ENCODE measurements at regions not wholly inside any gene's neighbourhood (a gene's known extent, or its start where the extent isn't known, plus 50 kb on each side); places are given as distances from the start of the nearest gene placed in this dataset.

DNA sequence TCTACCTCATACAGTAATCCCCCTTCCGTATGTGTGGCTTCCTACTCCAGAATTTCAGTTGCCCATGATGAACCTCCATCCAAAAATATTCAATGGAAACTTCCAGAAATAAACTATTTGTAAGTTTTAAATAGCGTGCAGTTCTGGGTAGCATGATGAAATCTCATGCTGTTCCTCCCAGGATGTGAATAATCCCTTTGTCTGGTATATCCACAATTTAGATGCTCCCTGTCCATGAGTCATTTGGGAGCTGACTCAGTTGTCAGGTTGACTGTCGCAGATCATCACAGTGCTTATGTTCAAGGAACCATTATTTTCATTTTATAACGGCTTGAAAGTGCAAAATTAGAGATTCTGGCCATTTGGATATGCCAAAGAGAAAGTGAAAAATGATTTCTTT, 290.1 kb upstream of the CDH9 start:
- ATAC-seq = peak; percentile 78
- TF ChIP-seq ZFP3 (CRISPR knock-in tag; IDR thresholded peaks at IDR 0.05) (no peak), ZNF8 (CRISPR knock-in tag; IDR thresholded peaks at IDR 0.05) (no peak), ZNF565 (CRISPR knock-in tag; conservative IDR thresholded peaks at IDR 0.05; ENCODE audit: low read depth) (no peak), TOX (CRISPR knock-in tag; IDR thresholded peaks at IDR 0.05; ENCODE audit: borderline replicate concordance) (no peak), ISL1 (CRISPR knock-in tag; IDR thresholded peaks at IDR 0.05) (no peak), ARNTL (CRISPR knock-in tag; IDR thresholded peaks at IDR 0.05; ENCODE audit: borderline replicate concordance, low read depth) (no peak), BACH2 (CRISPR knock-in tag; IDR thresholded peaks at IDR 0.05; ENCODE audit: borderline replicate concordance) (no peak)
- TF ChIP-seq, protein P1, sequence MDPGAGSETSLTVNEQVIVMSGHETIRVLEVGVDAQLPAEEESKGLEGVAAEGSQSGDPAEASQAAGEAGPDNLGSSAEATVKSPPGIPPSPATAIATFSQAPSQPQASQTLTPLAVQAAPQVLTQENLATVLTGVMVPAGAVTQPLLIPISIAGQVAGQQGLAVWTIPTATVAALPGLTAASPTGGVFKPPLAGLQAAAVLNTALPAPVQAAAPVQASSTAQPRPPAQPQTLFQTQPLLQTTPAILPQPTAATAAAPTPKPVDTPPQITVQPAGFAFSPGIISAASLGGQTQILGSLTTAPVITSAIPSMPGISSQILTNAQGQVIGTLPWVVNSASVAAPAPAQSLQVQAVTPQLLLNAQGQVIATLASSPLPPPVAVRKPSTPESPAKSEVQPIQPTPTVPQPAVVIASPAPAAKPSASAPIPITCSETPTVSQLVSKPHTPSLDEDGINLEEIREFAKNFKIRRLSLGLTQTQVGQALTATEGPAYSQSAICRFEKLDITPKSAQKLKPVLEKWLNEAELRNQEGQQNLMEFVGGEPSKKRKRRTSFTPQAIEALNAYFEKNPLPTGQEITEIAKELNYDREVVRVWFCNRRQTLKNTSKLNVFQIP (CRISPR knock-in tag; IDR thresholded peaks at IDR 0.05; ENCODE audit: borderline replicate concordance, low read depth) = no peak
- TF ChIP-seq, protein P2, sequence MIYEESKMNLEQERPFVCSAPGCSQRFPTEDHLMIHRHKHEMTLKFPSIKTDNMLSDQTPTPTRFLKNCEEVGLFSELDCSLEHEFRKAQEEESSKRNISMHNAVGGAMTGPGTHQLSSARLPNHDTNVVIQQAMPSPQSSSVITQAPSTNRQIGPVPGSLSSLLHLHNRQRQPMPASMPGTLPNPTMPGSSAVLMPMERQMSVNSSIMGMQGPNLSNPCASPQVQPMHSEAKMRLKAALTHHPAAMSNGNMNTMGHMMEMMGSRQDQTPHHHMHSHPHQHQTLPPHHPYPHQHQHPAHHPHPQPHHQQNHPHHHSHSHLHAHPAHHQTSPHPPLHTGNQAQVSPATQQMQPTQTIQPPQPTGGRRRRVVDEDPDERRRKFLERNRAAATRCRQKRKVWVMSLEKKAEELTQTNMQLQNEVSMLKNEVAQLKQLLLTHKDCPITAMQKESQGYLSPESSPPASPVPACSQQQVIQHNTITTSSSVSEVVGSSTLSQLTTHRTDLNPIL (CRISPR knock-in tag; IDR thresholded peaks at IDR 0.05; ENCODE audit: low read depth) = no peak
- TF ChIP-seq, protein P3, sequence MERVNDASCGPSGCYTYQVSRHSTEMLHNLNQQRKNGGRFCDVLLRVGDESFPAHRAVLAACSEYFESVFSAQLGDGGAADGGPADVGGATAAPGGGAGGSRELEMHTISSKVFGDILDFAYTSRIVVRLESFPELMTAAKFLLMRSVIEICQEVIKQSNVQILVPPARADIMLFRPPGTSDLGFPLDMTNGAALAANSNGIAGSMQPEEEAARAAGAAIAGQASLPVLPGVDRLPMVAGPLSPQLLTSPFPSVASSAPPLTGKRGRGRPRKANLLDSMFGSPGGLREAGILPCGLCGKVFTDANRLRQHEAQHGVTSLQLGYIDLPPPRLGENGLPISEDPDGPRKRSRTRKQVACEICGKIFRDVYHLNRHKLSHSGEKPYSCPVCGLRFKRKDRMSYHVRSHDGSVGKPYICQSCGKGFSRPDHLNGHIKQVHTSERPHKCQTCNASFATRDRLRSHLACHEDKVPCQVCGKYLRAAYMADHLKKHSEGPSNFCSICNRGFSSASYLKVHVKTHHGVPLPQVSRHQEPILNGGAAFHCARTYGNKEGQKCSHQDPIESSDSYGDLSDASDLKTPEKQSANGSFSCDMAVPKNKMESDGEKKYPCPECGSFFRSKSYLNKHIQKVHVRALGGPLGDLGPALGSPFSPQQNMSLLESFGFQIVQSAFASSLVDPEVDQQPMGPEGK (CRISPR knock-in tag; IDR thresholded peaks at IDR 0.05; ENCODE audit: borderline replicate concordance) = no peak
- TF ChIP-seq, protein P4, sequence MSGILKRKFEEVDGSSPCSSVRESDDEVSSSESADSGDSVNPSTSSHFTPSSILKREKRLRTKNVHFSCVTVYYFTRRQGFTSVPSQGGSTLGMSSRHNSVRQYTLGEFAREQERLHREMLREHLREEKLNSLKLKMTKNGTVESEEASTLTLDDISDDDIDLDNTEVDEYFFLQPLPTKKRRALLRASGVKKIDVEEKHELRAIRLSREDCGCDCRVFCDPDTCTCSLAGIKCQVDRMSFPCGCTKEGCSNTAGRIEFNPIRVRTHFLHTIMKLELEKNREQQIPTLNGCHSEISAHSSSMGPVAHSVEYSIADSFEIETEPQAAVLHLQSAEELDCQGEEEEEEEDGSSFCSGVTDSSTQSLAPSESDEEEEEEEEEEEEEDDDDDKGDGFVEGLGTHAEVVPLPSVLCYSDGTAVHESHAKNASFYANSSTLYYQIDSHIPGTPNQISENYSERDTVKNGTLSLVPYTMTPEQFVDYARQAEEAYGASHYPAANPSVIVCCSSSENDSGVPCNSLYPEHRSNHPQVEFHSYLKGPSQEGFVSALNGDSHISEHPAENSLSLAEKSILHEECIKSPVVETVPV (CRISPR knock-in tag; IDR thresholded peaks at IDR 0.05) = no peak

DNA sequence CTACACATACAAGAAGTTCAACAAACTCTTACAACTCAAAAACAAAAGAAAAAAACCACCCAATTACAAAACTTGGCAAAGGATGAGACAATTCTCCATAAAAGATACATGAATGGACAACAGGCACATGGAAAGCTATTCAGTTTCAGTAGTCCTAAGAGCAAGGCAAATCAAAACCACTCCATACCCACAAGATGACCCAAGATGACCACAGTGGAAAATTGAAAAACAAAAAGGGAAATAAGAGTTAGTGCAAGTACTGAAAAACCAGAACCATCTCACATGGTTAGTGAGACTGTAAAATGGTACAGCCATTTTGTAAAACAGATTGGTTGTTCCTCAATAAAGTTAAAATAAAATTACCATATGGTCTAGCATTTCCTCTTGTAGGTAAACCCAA, 287.1 kb upstream of the CDH9 start:
- TF ChIP-seq PPARA (CRISPR knock-in tag; IDR thresholded peaks at IDR 0.05; ENCODE audit: borderline replicate concordance) (no peak), ISL1 (CRISPR knock-in tag; IDR thresholded peaks at IDR 0.05) (no peak), BACH2 (CRISPR knock-in tag; IDR thresholded peaks at IDR 0.05; ENCODE audit: borderline replicate concordance) (no peak), OSR1 (CRISPR knock-in tag; IDR thresholded peaks at IDR 0.05) (no peak), ZNF8 (CRISPR knock-in tag; IDR thresholded peaks at IDR 0.05) (no peak), ARNTL (CRISPR knock-in tag; IDR thresholded peaks at IDR 0.05; ENCODE audit: borderline replicate concordance, low read depth) (no peak), SNAI2 (CRISPR knock-in tag; IDR thresholded peaks at IDR 0.05) (no peak), RARB (CRISPR knock-in tag; IDR thresholded peaks at IDR 0.05) (no peak), ZFP30 (CRISPR knock-in tag; IDR thresholded peaks at IDR 0.05) (no peak), ZNF70 (CRISPR knock-in tag; IDR thresholded peaks at IDR 0.05) (no peak), TOX (CRISPR knock-in tag; IDR thresholded peaks at IDR 0.05; ENCODE audit: borderline replicate concordance) (no peak), ESRRG (CRISPR knock-in tag; IDR thresholded peaks at IDR 0.05) (no peak), CSDC2 (CRISPR knock-in tag; IDR thresholded peaks at IDR 0.05) (no peak)
- TF ChIP-seq, protein P1 (CRISPR knock-in tag; IDR thresholded peaks at IDR 0.05; ENCODE audit: borderline replicate concordance, low read depth) = no peak
- TF ChIP-seq, protein P3 (CRISPR knock-in tag; IDR thresholded peaks at IDR 0.05; ENCODE audit: borderline replicate concordance) = no peak
- TF ChIP-seq, protein P2 (CRISPR knock-in tag; IDR thresholded peaks at IDR 0.05; ENCODE audit: low read depth) = no peak
- ATAC-seq = no peak

Data from SK-N-SH treated with all-trans-retinoic acid at 6 μM for 48 hours (cell line).